GM20431 (cell line): ENCODE measurements at regions not wholly inside any gene's neighbourhood (a gene's known extent, or its start where the extent isn't known, plus 50 kb on each side); places are given as distances from the start of the nearest gene placed in this dataset.

ENCODE experiments used
- in situ Hi-C: fragments of 300-500 bp; cut with MseI, MboI; formaldehyde crosslinking; loops from one replicate; pipeline ENCODE4 v1.15.0; 2020; ENCODE audit warnings: low sequenced_read_pairs; ENCODE audit not compliant: unreplicated experiment

DNA sequence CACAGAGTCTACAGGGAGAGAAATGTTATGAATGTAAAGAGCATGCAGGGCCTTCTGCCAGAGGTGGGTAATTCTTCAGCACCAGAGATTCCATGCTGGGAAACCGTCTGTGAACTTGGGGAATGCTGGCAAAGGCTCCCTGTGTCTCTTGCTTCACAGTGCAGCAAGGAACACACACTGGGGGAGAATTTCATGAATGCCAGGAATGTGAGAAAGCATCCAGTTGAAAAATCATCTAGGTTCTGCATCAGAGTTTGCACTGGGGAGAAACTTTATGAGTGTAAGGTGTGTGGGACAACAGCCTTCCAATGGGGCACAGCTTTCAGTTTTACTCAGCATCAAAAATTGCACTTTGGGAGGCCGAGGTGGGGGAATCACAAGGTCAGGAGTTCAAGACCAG is 224.3 kb upstream of the IGFBP3 start:
- in situ Hi-C loops: no loop called here

DNA sequence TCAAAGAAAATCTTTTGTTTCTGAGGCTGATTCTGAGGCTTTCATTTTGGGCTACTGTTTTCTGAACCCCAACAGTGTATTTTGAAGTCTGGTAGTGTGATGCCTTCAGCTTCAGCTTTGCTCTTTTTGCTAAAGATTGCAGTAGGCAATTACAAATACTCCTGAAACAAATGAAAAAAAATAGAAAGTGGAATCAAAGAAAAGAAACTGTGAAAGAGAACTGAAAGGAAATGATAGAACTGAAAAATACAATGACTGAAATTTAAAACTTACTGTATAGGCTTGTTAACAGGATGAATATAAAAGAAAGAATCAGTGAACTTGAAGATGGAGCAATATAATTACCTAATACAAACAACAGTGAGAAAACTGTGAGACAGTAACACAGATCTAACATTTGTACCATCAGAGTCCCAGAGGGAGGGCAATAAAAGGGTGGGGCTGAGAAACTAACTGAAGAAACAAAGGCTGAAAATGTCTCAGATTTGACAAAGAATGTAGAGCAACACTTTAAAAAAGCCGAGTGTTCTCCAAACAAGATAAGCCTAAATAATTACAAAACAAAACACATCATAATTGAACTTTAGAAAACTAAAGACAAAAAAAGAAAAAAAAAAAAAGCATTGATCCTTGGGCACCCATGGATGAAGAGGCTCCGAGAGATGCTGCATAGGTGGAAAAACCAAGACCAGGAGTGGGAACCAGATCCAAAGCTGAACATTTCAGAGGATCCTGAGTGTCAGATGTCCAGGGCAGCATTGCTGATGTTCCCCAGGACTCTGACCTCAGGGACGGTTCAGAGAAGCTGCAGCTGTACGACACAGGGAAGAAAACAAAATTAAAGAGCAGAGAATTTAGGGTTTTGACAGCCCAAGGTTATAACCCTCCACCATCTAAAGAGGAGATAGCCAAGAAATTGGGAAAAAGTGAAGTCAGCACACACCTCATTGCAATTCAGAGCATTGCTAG is 223.2 kb upstream of the IGFBP3 start:
- in situ Hi-C loops: no loop called here

DNA sequence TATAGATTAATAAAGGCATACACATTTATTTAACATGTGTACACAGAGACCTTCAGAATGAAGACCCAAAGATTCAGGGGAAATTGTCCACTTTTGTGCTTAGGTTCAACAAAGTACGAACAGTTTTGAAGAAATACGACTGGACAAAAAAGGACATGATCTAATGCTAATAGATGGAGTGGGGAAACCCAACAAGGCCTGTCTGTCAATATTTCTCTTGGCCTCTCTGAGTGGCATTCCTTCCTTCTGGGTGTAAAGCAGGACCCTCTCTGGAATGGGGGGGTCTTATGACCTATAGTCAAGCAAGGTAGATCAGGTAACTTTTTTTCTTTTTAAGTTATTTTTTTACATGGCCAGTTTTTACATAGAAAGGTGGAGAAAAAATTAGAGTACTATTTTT is 222.3 kb upstream of the IGFBP3 start:
- in situ Hi-C loops: no loop called here

DNA sequence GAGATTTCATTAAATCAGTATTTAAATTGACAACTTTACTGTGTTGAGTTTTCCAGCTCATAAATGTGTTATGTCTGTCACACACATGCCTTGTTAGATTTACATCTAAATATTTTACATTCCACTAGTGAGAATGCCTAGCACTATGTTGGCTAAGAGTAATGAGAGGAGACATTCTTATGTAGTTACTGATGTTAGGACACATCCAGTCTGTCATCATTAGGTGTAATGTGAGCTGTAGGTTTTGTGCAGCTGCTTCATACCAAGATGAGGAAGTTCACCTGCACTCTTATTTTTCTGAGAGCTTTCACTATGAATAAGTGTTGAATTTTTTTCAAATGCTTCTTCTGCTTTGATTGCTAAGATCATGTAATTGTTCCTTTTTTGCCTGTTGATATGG is 218.0 kb upstream of the IGFBP3 start:
- in situ Hi-C loops: no loop called here

DNA sequence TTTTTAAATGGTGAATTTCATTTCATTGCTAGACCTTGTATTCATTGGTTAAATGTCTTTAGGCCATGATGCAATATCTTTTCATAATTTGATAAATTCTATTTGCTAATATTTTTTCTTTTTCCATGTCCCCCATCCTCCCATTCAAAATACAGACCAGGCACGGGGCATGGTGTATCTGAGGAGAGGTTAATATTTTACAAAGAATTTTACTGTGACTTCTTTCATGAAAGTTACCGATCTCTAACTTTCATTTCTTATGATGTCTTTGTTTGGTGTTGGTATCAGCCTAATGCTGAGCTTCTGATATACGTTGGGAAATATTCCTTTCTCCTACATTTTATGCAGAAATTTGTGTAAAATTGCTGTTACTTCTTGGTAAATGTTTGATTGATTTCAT is 216.7 kb upstream of the IGFBP3 start:
- in situ Hi-C loops: no loop called here

DNA sequence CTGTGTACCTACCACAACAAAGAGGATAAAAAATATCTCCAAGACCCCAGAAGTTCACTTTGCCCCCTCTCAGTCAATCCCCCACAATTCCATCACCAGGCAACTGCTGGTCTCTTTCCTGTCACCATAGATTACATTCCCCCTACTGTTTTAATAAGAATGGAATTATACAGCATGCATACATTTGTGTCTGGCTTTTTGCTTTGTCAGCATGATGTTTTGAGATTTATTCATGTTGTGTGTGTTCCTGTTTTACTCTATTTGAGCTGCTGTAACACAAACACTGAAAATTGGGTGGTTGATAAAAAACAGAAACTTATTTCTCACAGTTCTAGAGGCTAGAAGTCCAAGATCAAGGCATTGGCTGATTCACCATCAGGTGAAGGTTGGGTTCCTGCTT is 214.5 kb upstream of the IGFBP3 start:
- in situ Hi-C loops: no loop called here

DNA sequence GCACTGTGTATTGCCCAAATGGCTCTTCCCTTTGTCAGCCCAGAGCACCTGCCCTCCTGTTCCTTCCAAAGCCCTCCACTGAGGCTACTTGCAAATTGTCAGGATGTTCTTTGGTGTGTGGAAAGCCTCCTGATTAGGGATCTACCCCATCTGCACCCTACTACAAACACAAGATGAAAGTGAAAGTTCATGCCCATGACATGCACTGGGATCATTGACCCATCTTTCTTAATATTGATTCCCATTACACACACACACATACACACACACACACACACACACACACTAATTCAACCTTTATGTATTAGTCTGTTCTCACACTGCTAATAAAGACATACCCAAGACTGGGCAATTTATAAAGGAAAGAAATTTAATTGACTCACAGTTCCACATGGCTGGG is 213.7 kb upstream of the IGFBP3 start:
- in situ Hi-C loops: no loop called here

DNA sequence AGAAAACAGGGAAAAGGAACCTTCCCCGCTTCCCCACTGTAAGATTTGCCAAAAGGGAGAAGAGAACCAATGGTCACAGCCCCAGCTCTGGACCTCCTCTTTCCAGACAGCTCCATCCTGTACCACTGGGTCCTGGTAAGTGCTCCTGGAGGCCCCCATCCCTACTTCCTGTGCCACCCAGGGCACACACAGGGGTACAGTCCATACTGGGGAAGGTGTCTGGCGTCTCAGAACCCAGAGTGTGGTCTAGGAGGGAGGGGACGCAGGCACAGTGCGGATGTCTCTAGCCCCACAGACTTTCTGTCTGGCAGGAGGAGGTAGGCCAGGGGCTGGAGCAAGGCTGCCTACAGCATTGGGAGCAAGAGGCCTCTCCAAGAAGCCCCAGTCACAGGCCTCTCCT is 213.3 kb upstream of the IGFBP3 start:
- in situ Hi-C loops: no loop called here

DNA sequence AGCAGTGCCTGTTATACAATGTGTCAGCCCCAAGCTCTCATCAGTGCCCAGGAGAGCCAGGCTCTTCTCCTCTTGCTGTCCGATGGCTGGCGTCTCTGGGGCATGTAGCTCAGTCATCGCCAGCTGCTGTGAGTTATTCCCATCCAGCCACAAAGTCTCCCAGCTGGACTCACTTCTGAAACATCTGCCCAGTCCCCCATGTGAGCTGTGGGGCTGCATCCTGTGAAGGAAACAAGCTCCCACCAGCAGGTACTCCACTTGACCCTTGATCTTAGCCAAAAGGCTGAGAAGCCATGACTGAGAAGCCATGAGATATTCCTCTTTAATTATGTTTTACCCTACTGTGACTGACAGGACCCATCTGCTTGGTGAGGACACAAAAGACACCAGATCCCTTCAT is 212.7 kb upstream of the IGFBP3 start:
- in situ Hi-C loops: no loop called here

DNA sequence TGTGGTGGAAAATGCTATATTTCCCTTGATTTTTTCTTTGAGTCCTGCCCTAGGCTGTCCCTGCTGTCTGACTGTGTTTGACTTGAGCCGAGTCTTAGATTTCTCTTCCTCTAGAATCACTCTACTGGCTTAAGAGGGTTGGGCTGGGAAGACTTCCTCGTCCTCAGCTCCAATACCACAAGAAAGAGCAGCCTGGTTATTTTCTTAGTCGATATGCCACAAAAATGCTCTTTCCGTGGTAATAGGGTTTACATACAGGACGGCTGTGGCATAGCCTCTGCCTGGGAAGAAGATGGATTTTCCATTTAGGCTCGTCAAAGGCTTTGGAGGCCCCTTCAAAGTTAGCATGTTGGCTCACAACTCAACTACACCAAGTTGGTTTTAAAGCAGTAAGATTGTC is 212.0 kb upstream of the IGFBP3 start:
- in situ Hi-C loops: no loop called here

DNA sequence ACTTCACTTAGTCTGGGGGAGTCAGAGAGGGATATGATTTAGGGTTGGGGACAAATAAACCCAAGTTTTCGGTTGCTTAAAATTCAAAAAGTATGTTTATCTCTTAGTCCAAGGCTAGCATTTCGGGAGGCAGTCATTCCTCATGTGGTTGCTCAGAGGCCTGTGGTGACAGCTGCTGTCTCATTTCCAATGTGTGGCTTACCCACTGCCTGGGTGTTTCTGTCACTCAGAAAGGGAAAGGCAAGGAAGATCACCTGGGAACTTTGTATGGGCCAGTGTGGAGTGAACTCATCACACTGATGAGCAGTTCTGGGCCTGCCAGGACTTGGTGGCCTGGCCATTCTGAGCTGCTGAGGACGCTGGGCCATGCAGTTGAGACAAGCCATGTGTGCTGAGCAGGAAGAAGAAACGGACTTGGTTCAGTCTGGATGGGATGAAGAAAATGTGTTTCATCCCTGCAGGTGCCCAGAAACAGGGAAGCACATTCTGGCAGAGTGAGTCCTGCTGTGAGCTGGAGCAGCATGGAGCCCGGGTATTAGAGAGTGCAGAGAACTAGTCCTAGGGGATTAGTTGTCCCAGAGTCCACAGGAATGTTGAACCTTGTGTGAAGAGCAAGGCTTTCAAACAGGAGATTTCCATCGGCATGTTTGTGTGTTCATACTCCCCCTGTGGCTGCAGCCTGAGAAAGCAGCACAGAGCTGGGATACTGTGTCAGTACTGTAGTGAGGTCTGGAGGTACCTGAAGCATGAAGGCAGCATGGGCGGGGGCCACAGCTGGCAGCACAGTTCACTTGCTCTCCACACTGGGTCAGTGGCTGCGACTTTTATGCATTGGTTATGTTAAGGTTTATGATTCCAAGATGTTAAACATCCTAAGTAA is 211.1 kb upstream of the IGFBP3 start:
- in situ Hi-C loops: no loop called here

DNA sequence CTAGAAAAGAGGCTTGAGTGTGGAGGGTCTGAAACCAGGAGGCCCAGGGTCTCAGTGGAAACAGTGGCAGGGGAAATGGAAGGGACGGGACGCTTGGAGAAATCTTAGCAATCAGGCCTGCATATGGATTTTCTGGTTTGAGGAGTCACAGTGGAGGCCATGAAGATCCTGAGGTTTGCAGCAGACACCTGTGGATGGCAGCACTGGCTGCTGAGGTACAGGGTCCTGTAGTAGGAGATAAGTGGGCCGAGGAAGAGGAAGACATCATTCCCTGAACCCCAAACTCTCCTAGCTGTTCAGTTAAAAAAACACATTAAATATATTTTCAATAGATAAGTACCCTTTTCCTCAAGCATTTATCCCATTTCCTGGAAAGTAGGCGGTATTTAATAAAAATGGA is 208.8 kb upstream of the IGFBP3 start:
- in situ Hi-C loops: no loop called here

DNA sequence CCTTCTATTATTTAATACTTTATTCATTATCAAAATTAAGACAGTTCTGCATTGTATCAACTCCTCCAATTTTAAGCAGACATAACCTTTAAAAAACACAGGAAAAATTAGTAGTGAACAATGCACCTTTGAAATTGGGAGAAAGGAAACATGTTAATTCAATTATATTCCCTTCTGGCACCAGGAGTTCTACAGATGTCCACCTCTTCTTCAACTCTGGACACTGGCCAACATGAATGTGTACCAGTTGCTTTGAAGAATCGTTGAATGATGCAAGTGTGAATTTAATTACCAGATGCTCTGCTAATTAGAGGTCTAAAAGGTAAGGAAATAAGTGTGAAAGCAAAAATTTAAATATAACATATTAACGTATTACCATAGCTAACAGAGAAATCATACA is 206.7 kb upstream of the IGFBP3 start:
- in situ Hi-C loops: no loop called here

DNA sequence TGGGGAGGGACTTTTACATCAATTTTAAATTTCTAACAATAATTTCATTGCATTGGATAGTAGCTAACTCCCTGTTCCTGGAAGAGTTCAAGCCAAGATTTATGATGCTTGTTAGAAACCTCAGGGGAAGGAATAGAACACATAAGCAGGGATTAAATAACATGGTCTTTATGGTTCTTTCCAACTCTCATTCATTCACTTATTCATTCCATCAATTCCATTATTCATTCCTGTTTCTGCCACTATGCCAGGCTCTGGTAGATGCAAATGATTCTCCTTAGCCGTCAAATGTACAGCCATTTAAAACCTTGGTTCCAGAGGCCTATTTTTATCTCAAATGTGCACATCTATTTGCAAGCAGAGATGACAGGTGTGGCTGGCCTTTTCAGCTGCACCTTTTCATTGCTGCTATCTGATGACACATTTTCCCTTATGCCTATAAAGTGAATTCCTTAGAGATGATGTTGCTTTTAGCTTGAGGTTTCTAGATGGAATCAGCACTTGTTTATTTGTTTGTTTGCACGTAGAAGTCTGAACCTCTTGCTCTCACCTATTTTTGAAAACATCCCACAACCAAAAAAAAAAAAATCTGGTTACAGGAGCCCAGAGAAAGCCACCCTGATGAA is 205.7 kb upstream of the IGFBP3 start:
- in situ Hi-C loops: no loop called here

DNA sequence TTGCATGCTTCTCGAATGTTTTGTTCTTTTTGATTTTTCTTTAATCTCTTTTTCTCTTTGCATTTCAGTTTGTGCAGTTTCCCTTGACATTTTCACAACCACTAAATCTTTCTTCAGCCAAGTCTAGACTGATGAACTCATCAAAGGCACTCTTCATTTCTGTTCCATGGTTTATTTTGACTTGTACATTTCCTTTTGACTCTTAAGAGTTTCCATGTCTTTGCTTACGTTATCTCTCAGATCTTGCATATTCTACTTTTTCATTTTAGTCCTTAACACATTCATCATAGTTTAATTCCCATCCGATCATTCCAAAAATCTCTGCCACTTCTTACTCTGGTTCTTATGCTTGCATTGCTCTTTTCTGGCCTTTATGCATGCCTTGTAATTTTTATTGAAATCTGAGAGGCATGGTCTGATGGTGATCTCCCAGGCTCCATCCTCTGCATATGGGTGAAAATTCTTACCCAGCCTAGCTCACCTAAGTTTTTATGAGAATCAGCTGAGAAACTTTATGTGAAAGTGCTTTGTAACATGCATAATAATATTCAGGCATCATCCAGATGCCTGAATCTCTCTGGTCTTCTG is 202.8 kb upstream of the IGFBP3 start:
- in situ Hi-C loops: no loop called here

DNA sequence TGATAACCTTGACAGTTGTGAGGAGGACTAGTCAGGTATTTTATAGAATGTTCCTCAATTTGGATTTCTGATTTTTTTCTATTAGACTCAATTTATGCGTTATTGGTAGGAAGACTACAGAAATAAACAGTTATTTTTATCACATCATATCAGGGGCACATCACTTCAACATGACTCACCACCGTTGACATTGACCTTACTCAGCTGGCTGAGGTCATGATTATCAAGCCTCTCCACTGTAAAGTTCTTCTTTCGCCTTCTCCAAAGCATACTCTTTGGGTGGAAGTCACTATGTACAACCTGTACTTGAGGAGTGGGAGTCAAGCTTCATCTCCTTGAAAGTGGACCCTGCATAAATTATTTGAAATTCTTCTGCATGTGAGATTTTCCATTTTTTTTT is 194.3 kb upstream of the IGFBP3 start:
- in situ Hi-C loops: no loop called here

DNA sequence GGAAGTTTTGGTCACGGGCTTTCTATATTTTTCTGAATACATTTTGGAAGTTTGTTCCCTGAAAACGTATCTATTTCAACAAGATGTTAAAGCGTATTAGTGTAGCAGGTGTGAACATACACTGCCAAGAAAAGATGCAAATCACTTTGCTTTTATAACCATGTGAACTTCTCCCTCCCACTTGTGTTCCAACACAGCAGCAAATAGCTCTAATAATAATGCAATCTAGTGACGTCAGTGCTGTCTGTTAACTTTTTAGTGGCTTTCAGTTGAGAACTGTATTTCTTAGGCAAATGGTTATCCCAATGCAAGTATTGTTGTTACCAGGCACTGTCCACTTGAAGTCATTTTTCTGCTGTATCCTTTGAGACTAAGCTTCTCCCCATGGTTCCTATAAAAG is 188.4 kb upstream of the IGFBP3 start:
- in situ Hi-C loops: no loop called here

DNA sequence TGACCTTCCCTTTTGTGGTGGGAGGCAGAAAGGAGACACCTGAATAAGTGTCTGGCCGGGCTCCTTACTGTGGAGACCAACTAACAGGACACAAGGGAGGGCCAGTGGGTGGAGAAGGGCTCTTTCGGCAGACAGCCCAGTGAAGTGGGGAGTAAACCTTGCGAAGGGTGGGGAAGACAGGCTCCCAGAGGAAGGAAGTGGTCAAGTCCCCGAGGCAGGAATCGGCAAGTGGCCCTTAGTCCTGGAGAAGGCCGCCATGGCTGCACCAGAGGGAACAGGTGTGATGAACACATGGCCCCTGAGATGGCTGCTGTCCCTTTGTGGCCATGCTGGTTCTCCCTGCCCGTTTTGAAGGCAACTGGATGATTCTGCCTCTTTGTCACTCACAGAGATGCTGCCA is 187.2 kb upstream of the IGFBP3 start:
- in situ Hi-C loops: no loop called here

DNA sequence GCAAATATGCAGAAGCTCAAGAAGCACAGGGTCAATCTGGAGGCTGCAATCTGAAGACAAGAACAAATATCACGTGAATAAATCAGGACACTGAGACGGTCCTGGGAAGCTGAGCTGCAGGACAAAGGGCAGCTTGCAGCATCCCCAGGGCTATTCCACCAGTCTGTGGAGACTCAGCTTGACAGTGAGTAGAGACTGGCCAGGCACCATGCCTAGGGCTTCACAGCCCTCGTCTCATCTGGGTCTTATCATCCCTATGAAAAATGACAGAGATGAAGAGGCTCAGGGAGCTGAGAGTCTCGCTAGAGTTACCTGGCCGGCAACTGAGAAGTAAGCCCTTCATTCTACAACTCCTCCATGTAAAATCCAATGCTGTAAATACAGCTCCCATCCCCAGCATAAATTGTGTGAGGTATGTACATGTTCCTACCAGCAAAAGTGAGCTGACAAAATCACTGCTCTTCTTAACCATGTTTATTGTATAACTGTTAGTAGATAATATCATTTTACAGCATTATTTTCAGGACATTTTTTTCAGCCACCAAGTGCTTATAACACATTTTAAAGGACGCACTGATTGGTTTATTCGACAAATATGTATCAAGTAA is 186.6 kb upstream of the IGFBP3 start:
- in situ Hi-C loops: no loop called here

DNA sequence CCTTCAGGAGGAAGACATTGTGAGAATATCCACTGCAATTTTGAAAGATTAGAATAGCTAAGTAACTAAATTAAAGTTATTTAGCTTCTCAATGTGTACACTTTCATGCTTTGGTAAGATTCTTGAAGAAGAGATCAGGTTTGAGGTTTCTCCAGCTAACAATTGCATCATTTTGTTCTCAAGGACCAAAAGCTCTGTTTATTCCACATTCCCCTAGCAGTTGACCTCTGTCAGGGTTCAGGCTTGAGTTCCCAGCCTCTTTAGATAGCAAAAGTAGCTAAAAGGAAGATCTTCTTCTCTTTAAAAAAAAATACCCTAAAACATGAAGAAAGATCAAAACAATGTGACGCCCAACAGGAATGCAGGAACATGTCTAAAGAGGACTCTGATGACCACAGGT is 179.4 kb upstream of the IGFBP3 start:
- in situ Hi-C loops: no loop called here
